OCI-LY7 (cell line): ENCODE measurements at regions not wholly inside any gene's neighbourhood (a gene's known extent, or its start where the extent isn't known, plus 50 kb on each side); places are given as distances from the start of the nearest gene placed in this dataset.

Experiments
- CTCF ChIP-seq: fragments of 200-600 bp; sonication (generic); conservative IDR thresholded peaks from 2 replicates; pipeline ENCODE4 v1.5.1; 2014; ENCODE audit warnings: mild to moderate bottlenecking, antibody characterized with exemption, low read length, moderate library complexity, mixed read lengths
- EZH2phosphoT487 ChIP-seq: fragments of 200-600 bp; sonication (generic); IDR thresholded peaks from 2 replicates; pipeline ENCODE4 v1.6.1; 2018; ENCODE audit warnings: low read depth, borderline replicate concordance, mild to moderate bottlenecking, mixed run types, antibody characterized with exemption, low read length, moderate library complexity, mixed read lengths

- TF ChIP-seq CTCF = no peak
- no peak for TF ChIP-seq EZH2phosphoT487
Observed at GRCh38 chr14:65866886-65867285, 454.4 kb downstream of the FUT8 start.
